WTC11 (cell line): ENCODE measurements at regions not wholly inside any gene's neighbourhood (a gene's known extent, or its start where the extent isn't known, plus 50 kb on each side); places are given as distances from the start of the nearest gene placed in this dataset.

Experiments used
- ATAC-seq: fragments of 200-7000 bp; cut with Tn5 transposase; 2 replicates; pipeline ENCODE4 v1.10.0; 2021; ENCODE audit warnings: mild to moderate bottlenecking, moderate library complexity
- CTCF ChIA-PET: fragments of 300-600 bp; sonication (Branson Sonifier 250); formaldehyde crosslinking; loops from one replicate; lab custom pipeline; 2021; ENCODE audit warnings: antibody characterized with exemption; lab: Charles Lee
- POLR2A ChIA-PET: fragments of 350-600 bp; sonication (Branson Sonifier 250); formaldehyde crosslinking; loops from one replicate; lab custom pipeline; 2021; ENCODE audit warnings: antibody characterized with exemption; lab: Charles Lee
- DNase-seq: peaks from one replicate; pipeline ENCODE4 v3.0.0; 2021; ENCODE audit warnings: low spot score
- H3K27ac Mint-ChIP-seq: 2 replicates; pipeline ENCODE4 v1.8.0; 2021; ENCODE audit warnings: mixed read lengths
- H3K27me3 Mint-ChIP-seq: 2 replicates; pipeline ENCODE4 v1.8.0; 2021; ENCODE audit warnings: low read depth, mild to moderate bottlenecking, moderate library complexity, mixed read lengths
- H3K36me3 Mint-ChIP-seq: 2 replicates; pipeline ENCODE4 v1.8.0; 2021; ENCODE audit warnings: mixed read lengths
- H3K4me1 Mint-ChIP-seq: 2 replicates; pipeline ENCODE4 v1.8.0; 2022; ENCODE audit warnings: mixed read lengths
- H3K4me3 Mint-ChIP-seq: 2 replicates; pipeline ENCODE4 v1.8.0; 2021; ENCODE audit warnings: mild to moderate bottlenecking, moderate library complexity, mixed read lengths
- H3K9me3 Mint-ChIP-seq: 2 replicates; pipeline ENCODE4 v1.8.0; 2021; ENCODE audit warnings: mixed read lengths
- ATF3 ChIP-seq: sonication (generic); formaldehyde crosslinking; conservative IDR thresholded peaks from 2 replicates; pipeline ENCODE4 v1.8.1; 2022; ENCODE audit warnings: mild to moderate bottlenecking, missing genetic modification reagents
- CREB1 ChIP-seq: sonication (generic); formaldehyde crosslinking; IDR thresholded peaks from 2 replicates; pipeline ENCODE4 v1.8.0; 2023; ENCODE audit warnings: mild to moderate bottlenecking, missing genetic modification reagents
- CREM ChIP-seq: sonication (generic); formaldehyde crosslinking; IDR thresholded peaks from 2 replicates; pipeline ENCODE4 v1.8.1; 2022; ENCODE audit warnings: mild to moderate bottlenecking, missing genetic modification reagents, moderate library complexity
- E2F1 ChIP-seq: sonication (generic); formaldehyde crosslinking; IDR thresholded peaks from 2 replicates; pipeline ENCODE4 v1.8.0; 2022; ENCODE audit warnings: mild to moderate bottlenecking, missing genetic modification reagents
- E2F5 ChIP-seq: sonication (generic); formaldehyde crosslinking; IDR thresholded peaks from 2 replicates; pipeline ENCODE4 v1.8.1; 2022; ENCODE audit warnings: mild to moderate bottlenecking, moderate library complexity, missing genetic modification reagents
- ETV6 ChIP-seq: sonication (generic); formaldehyde crosslinking; IDR thresholded peaks from 2 replicates; pipeline ENCODE4 v1.8.1; 2022; ENCODE audit warnings: mild to moderate bottlenecking, missing genetic modification reagents
- MYBL2 ChIP-seq: sonication (generic); formaldehyde crosslinking; IDR thresholded peaks from 2 replicates; pipeline ENCODE4 v1.8.1; 2023; ENCODE audit warnings: mild to moderate bottlenecking, moderate library complexity, missing genetic modification reagents
- PRDM15 ChIP-seq: sonication (generic); formaldehyde crosslinking; IDR thresholded peaks from 2 replicates; pipeline ENCODE4 v1.8.0; 2022; ENCODE audit warnings: missing genetic modification reagents
- SP1 ChIP-seq: sonication (generic); formaldehyde crosslinking; conservative IDR thresholded peaks from 2 replicates; pipeline ENCODE4 v1.8.1; 2022; ENCODE audit warnings: missing genetic modification reagents
- TEAD1 ChIP-seq: sonication (generic); formaldehyde crosslinking; IDR thresholded peaks from 2 replicates; pipeline ENCODE4 v1.8.0; 2022; ENCODE audit warnings: mild to moderate bottlenecking, missing genetic modification reagents
- TP53 ChIP-seq: sonication (generic); formaldehyde crosslinking; IDR thresholded peaks from 2 replicates; pipeline ENCODE4 v1.8.1; 2023; ENCODE audit warnings: mild to moderate bottlenecking, missing genetic modification reagents
- ZNF121 ChIP-seq: sonication (generic); formaldehyde crosslinking; IDR thresholded peaks from 2 replicates; pipeline ENCODE4 v1.8.0; 2023; ENCODE audit warnings: missing genetic modification reagents
- ZNF219 ChIP-seq: sonication (generic); formaldehyde crosslinking; IDR thresholded peaks from 2 replicates; pipeline ENCODE4 v1.8.0; 2023; ENCODE audit warnings: missing genetic modification reagents, mild to moderate bottlenecking, borderline replicate concordance
- ZNF281 ChIP-seq: sonication (generic); formaldehyde crosslinking; IDR thresholded peaks from 2 replicates; pipeline ENCODE4 v1.8.0; 2023; ENCODE audit warnings: mild to moderate bottlenecking, missing genetic modification reagents
- ZNF416 ChIP-seq: fragments of 250-450 bp; sonication (Bioruptor Pico); IDR thresholded peaks from 2 replicates; pipeline ENCODE4 v1.9.0; 2021; ENCODE audit warnings: mild to moderate bottlenecking, inconsistent platforms
- ZNF512 ChIP-seq: sonication (generic); formaldehyde crosslinking; IDR thresholded peaks from 2 replicates; pipeline ENCODE4 v1.8.1; 2022; ENCODE audit warnings: missing genetic modification reagents, borderline replicate concordance

- Mint-ChIP-seq H3K36me3 (peaks cover 8% of the 10 kb centered on the region; the same call in 1 of the 2 replicates), H3K4me3 (no peak overlapping the region), H3K27me3 (no peaks in the 10 kb centered on the region; the same call in 1 of the 2 replicates), H3K9me3 (peaks cover 31% of the 10 kb centered on the region), H3K27ac (no peak overlapping the region), H3K4me1 (peaks cover 14% of the 10 kb centered on the region)
- TF ChIP-seq ZNF219 (CRISPR knock-in tag) (no peak), SP1 (no peak), ATF3 (no peak)
- DNase-seq = no peak
- ATAC-seq = peak; percentile 51
- ChIA-PET CTCF (interaction anchor here (0.5 to 1.7 kb wide), 26 partner anchors 9 to 481 kb away, joined by 3 to 11 read pairs (median 4); partner anchors contain the start of gene ADAMTS18), POLR2A (no interaction called here)
These were observed 62.0 kb upstream of the NUDT7 start for GRCh38 chr16:77660311-77660710.

- peaks cover 7% of the 10 kb centered on the region for H3K4me1 Mint-ChIP-seq
- ChIA-PET CTCF (no interaction called here), POLR2A (no interaction called here)
- TF ChIP-seq ZNF121 (CRISPR knock-in tag) = no peak
- TF ChIP-seq TEAD1 (CRISPR knock-in tag) = no peak
- TF ChIP-seq PRDM15 = no peak
- no peak for TF ChIP-seq E2F5 (CRISPR knock-in tag)
- TF ChIP-seq CREM = no peak
- no peak for TF ChIP-seq MYBL2
- no peak for TF ChIP-seq ATF3
- TF ChIP-seq CREB1 (CRISPR knock-in tag) = no peak
- no peak for TF ChIP-seq ETV6 (CRISPR knock-in tag)
- TF ChIP-seq ZNF281 (CRISPR knock-in tag) = no peak
- no peak for TF ChIP-seq ZNF416
- no peak for TF ChIP-seq E2F1 (CRISPR knock-in tag)
- no peak for TF ChIP-seq TP53 (CRISPR knock-in tag)
- TF ChIP-seq ZNF512 (CRISPR knock-in tag) = no peak
- TF ChIP-seq, all 79 proteins: peak for 0
- ATAC-seq (no peak), DNase-seq (no peak)
- Mint-ChIP-seq H3K4me3 (no peak overlapping the region), H3K9me3 (peaks cover 22% of the 10 kb centered on the region), H3K27me3 (no peaks in the 10 kb centered on the region), H3K36me3 (0 out of 2 replicates have a peak, but pooled peaks cover 3% of the 10 kb centered on the region), H3K27ac (no peak overlapping the region)
These were observed 60.1 kb upstream of the NUDT7 start for GRCh38 chr16:77662246-77662645.
